HG03135 (cell line): ENCODE measurements at regions not wholly inside any gene's neighbourhood (a gene's known extent, or its start where the extent isn't known, plus 50 kb on each side); places are given as distances from the start of the nearest gene placed in this dataset.
"Not testable (repeated sequence)": the region's sequence is repeated elsewhere in the genome, so short reads cannot be mapped to it uniquely, and the experiment has no call there.

Source experiments
- ATAC-seq: cut with Tn5 transposase; IDR thresholded peaks from one replicate; pipeline ENCODE4 v1.9.1; 2021; ENCODE audit warnings: mild to moderate bottlenecking, moderate library complexity; ENCODE audit not compliant: unreplicated experiment

- ATAC-seq: no peak
Measured at GRCh38 chrX:87924619-87925018, 407.0 kb downstream of the KLHL4 start.

- ATAC-seq: no peak
Measured at GRCh38 chrX:87941841-87942240, 424.2 kb downstream of the KLHL4 start.

GRCh38 chrX:87961471-87961870 lies 443.9 kb downstream of the KLHL4 start:
- ATAC-seq: no peak

GRCh38 chrX:87968118-87968517 lies 450.5 kb downstream of the KLHL4 start:
- ATAC-seq: no peak

GRCh38 chrX:87972121-87972520 lies 454.5 kb downstream of the KLHL4 start:
- not testable (repeated sequence) for ATAC-seq

- no peak for ATAC-seq
Measured at GRCh38 chrX:87975365-87975764, 457.8 kb downstream of the KLHL4 start.

GRCh38 chrX:88007873-88008272 lies 490.3 kb downstream of the KLHL4 start:
- not testable (repeated sequence) for ATAC-seq

- no peak for ATAC-seq
Measured at GRCh38 chrX:88024022-88024421, 506.4 kb downstream of the KLHL4 start.

GRCh38 chrX:88072339-88073030 lies 554.9 kb downstream of the KLHL4 start:
- ATAC-seq: no peak

- ATAC-seq: no peak
Measured at GRCh38 chrX:88101968-88102367, 584.4 kb downstream of the KLHL4 start.

- no peak for ATAC-seq
Measured at GRCh38 chrX:88135735-88136134, 611.3 kb upstream of the CPXCR1 start.

GRCh38 chrX:88136328-88136727 lies 610.7 kb upstream of the CPXCR1 start:
- ATAC-seq: no peak

- ATAC-seq: no peak
Measured at GRCh38 chrX:88146577-88146976, 600.4 kb upstream of the CPXCR1 start.

- no peak for ATAC-seq
Measured at GRCh38 chrX:88170553-88170952, 576.5 kb upstream of the CPXCR1 start.

- not testable (repeated sequence) for ATAC-seq
Measured at GRCh38 chrX:88173932-88174440, 573.0 kb upstream of the CPXCR1 start.

- ATAC-seq: no peak
Measured at GRCh38 chrX:88202149-88202548, 544.9 kb upstream of the CPXCR1 start.

GRCh38 chrX:88244066-88244465 lies 503.0 kb upstream of the CPXCR1 start:
- no peak for ATAC-seq

- no peak for ATAC-seq
Measured at GRCh38 chrX:88284844-88285243, 462.2 kb upstream of the CPXCR1 start.

- ATAC-seq: not testable (repeated sequence)
Measured at GRCh38 chrX:88313972-88314371, 433.1 kb upstream of the CPXCR1 start.

- no peak for ATAC-seq
Measured at GRCh38 chrX:88325634-88326033, 421.4 kb upstream of the CPXCR1 start.

GRCh38 chrX:88355252-88355651 lies 391.8 kb upstream of the CPXCR1 start:
- no peak for ATAC-seq

- no peak for ATAC-seq
Measured at GRCh38 chrX:88366314-88366713, 380.7 kb upstream of the CPXCR1 start.

- ATAC-seq: no peak
Measured at GRCh38 chrX:88378406-88378805, 368.6 kb upstream of the CPXCR1 start.
